Brain microvascular endothelial cell (primary cell): ENCODE measurements at regions not wholly inside any gene's neighbourhood (a gene's known extent, or its start where the extent isn't known, plus 50 kb on each side); places are given as distances from the start of the nearest gene placed in this dataset.
"Not testable (repeated sequence)": the region's sequence is repeated elsewhere in the genome, so short reads cannot be mapped to it uniquely, and the experiment has no call there.

Source experiments
- DNase-seq: peaks from one replicate; pipeline ENCODE4 v3.0.0-alpha.2; 2020
- H3K27ac ChIP-seq: fragments of 250-450 bp; sonication (Bioruptor Pico); 2 replicates; pipeline ENCODE4 v1.5.1; 2020; ENCODE audit warnings: mild to moderate bottlenecking, moderate library complexity
- H3K27me3 ChIP-seq: fragments of 250-450 bp; sonication (Bioruptor Pico); replicated peaks from 2 replicates; pipeline ENCODE4 v1.5.1; 2020; ENCODE audit warnings: mild to moderate bottlenecking
- H3K36me3 ChIP-seq: fragments of 250-450 bp; sonication (Bioruptor Pico); replicated peaks from 2 replicates; pipeline ENCODE4 v1.5.1; 2020; ENCODE audit warnings: mild to moderate bottlenecking
- H3K4me3 ChIP-seq: 2 replicates; pipeline ENCODE4 v1.5.1; 2011; ENCODE audit warnings: low read depth, mild to moderate bottlenecking, control low read depth, low read length, moderate library complexity
- CTCF ChIP-seq: IDR thresholded peaks from 2 replicates; pipeline ENCODE4 v1.5.1; 2011; ENCODE audit warnings: low read depth, mild to moderate bottlenecking, moderate library complexity, low read length, control low read depth, inconsistent platforms; ENCODE audit errors: missing control alignments
- in situ Hi-C: cut with HindIII; loops from 2 replicates; pipeline ENCODE4 v1.10.0; 2017; ENCODE audit warnings: low sequenced_read_pairs, low pct_ligation_motif_present

- in situ Hi-C loops = no loop called here
Observed at GRCh38 chr4:3612934-3613333, 80.7 kb upstream of the LRPAP1 start.

GRCh38 chr4:3612281-3612680 is 80.1 kb upstream of the LRPAP1 start:
- Histone ChIP-seq H3K4me3 (no peak overlapping the region), H3K27me3 (no peaks in the 10 kb centered on the region), H3K27ac (no peak overlapping the region), H3K36me3 (no peaks in the 10 kb centered on the region)
- in situ Hi-C loops = no loop called here
- DNase-seq = no peak
- TF ChIP-seq CTCF = no peak

More at GRCh38 chr4:3612934-3613333, 80.7 kb upstream of the LRPAP1 start:
- no peak for DNase-seq
- TF ChIP-seq CTCF = no peak
- no peaks in the 10 kb centered on the region for H3K36me3 ChIP-seq
- H3K27me3 ChIP-seq = no peaks in the 10 kb centered on the region
- no peak overlapping the region for H3K27ac ChIP-seq
- H3K4me3 ChIP-seq = no peak overlapping the region

- no peak for DNase-seq
- no peak overlapping the region for H3K4me3 ChIP-seq
- TF ChIP-seq CTCF = no peak
- no peaks in the 10 kb centered on the region for H3K27me3 ChIP-seq
- no peak overlapping the region for H3K27ac ChIP-seq
- H3K36me3 ChIP-seq = no peaks in the 10 kb centered on the region
- in situ Hi-C loops = no loop called here
Observed at GRCh38 chr4:3611778-3612177, 79.6 kb upstream of the LRPAP1 start.

- not testable (repeated sequence) for H3K27ac ChIP-seq
Observed at GRCh38 chr4:3610851-3611250, 78.6 kb upstream of the LRPAP1 start.

GRCh38 chr4:3609905-3610304 is 77.7 kb upstream of the LRPAP1 start:
- DNase-seq, in situ Hi-C loops, H3K27me3 ChIP-seq, H3K27ac ChIP-seq, H3K4me3 ChIP-seq, H3K36me3 ChIP-seq: not testable (repeated sequence)

More at GRCh38 chr4:3610851-3611250, 78.6 kb upstream of the LRPAP1 start:
- in situ Hi-C loops, H3K27me3 ChIP-seq, H3K4me3 ChIP-seq, H3K36me3 ChIP-seq, DNase-seq: not testable (repeated sequence)

GRCh38 chr4:3607690-3608552 is 75.7 kb upstream of the LRPAP1 start:
- in situ Hi-C loops = no loop called here

GRCh38 chr4:3606850-3607249 is 74.6 kb upstream of the LRPAP1 start:
- DNase-seq, in situ Hi-C loops, H3K36me3 ChIP-seq, H3K4me3 ChIP-seq, H3K27me3 ChIP-seq, H3K27ac ChIP-seq: not testable (repeated sequence)

More at GRCh38 chr4:3607690-3608552, 75.7 kb upstream of the LRPAP1 start:
- Histone ChIP-seq H3K4me3 (no peak overlapping the region), H3K27me3 (no peaks in the 10 kb centered on the region), H3K36me3 (no peaks in the 10 kb centered on the region), H3K27ac (no peak overlapping the region)
- no peak for DNase-seq
- TF ChIP-seq CTCF = no peak

- H3K36me3 ChIP-seq, DNase-seq, in situ Hi-C loops, H3K4me3 ChIP-seq, H3K27me3 ChIP-seq, H3K27ac ChIP-seq: not testable (repeated sequence)
Observed at GRCh38 chr4:3606271-3606670, 74.0 kb upstream of the LRPAP1 start.
